ENCODE measurements at regions not wholly inside any gene's neighbourhood (a gene's known extent, or its start where the extent isn't known, plus 50 kb on each side); places are given as distances from the start of the nearest gene placed in this dataset.

- TF ChIP-seq EP300 (IDR thresholded peaks at IDR 0.05) (no peak), POLR2A (IDR thresholded peaks at IDR 0.05) (no peak)
- TF ChIP-seq, protein P1, sequence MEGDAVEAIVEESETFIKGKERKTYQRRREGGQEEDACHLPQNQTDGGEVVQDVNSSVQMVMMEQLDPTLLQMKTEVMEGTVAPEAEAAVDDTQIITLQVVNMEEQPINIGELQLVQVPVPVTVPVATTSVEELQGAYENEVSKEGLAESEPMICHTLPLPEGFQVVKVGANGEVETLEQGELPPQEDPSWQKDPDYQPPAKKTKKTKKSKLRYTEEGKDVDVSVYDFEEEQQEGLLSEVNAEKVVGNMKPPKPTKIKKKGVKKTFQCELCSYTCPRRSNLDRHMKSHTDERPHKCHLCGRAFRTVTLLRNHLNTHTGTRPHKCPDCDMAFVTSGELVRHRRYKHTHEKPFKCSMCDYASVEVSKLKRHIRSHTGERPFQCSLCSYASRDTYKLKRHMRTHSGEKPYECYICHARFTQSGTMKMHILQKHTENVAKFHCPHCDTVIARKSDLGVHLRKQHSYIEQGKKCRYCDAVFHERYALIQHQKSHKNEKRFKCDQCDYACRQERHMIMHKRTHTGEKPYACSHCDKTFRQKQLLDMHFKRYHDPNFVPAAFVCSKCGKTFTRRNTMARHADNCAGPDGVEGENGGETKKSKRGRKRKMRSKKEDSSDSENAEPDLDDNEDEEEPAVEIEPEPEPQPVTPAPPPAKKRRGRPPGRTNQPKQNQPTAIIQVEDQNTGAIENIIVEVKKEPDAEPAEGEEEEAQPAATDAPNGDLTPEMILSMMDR (IDR thresholded peaks at IDR 0.05): no peak
- 92 to 96% methylated on average over 2 of the region's 2 CpGs for WGBS, 2 donors
- no peaks in the 10 kb centered on the region for H3K36me3 ChIP-seq
Observed at GRCh38 chr7:118046086-118046485, 137.9 kb upstream of the LSM8 start.

GRCh38 chr7:118046801-118047200, 137.2 kb upstream of the LSM8 start:
- H3K27ac ChIP-seq: no peak overlapping the region
- H3K4me1 ChIP-seq: peaks cover 0 to 5% (median 0%) of the 10 kb centered on the region in 4 donors
- no peak overlapping the region for H3K4me3 ChIP-seq
- no peaks in the 10 kb centered on the region for H3K27me3 ChIP-seq
- DNase-seq (ENCODE audit: low spot score in 2 of 2): no peak
- TF ChIP-seq EP300 (IDR thresholded peaks at IDR 0.05): no peak
- TF ChIP-seq, protein P1 (IDR thresholded peaks at IDR 0.05): no peak
- TF ChIP-seq POLR2A (IDR thresholded peaks at IDR 0.05): no peak
- WGBS, 2 donors: 50 to 57% methylated on average over 2 of the region's 2 CpGs
- no peaks in the 10 kb centered on the region for H3K9me3 ChIP-seq
- H3K36me3 ChIP-seq: no peaks in the 10 kb centered on the region

More at GRCh38 chr7:118046086-118046485, 137.9 kb upstream of the LSM8 start:
- no peaks in the 10 kb centered on the region for H3K27me3 ChIP-seq
- no peak for DNase-seq (ENCODE audit: low spot score in 2 of 2)
- no peak overlapping the region for H3K4me3 ChIP-seq
- H3K9me3 ChIP-seq: no peaks in the 10 kb centered on the region
- H3K27ac ChIP-seq: no peak overlapping the region
- H3K4me1 ChIP-seq: peaks cover 0 to 5% (median 0%) of the 10 kb centered on the region in 4 donors

DNA sequence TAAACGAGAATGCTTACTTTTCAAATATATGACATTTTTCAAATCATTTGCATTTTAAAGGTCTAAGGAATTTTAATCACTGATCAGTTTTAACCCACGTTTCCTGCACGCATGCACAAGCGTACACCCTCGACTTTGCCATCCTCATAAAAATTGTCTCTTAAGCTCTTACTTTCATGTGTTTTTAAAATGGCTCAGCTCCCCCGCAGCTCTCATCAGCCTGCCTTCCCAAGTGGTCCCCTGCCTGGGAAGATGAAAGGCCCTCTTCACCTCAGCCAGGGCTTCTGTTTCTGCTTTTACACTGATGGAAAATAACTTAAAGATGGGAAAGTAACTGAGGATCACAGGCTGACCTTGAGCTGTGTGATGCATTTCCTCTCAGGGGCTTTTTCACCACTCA, 131.6 kb upstream of the LSM8 start:
- no peak for TF ChIP-seq POLR2A (IDR thresholded peaks at IDR 0.05)
- no peak for TF ChIP-seq EP300 (IDR thresholded peaks at IDR 0.05)
- TF ChIP-seq, protein P1 (IDR thresholded peaks at IDR 0.05): no peak
- no peaks in the 10 kb centered on the region for H3K27me3 ChIP-seq
- H3K27ac ChIP-seq: no peak overlapping the region
- 53 to 63% methylated on average over 6 of the region's 6 CpGs for WGBS, 2 donors
- H3K36me3 ChIP-seq: no peaks in the 10 kb centered on the region
- no peak overlapping the region for H3K4me3 ChIP-seq
- DNase-seq (ENCODE audit: low spot score in 2 of 2): no peak
- H3K9me3 ChIP-seq: no peaks in the 10 kb centered on the region
- no peaks in the 10 kb centered on the region for H3K4me1 ChIP-seq

GRCh38 chr7:118053353-118053752, 130.6 kb upstream of the LSM8 start:
- no peak for DNase-seq (ENCODE audit: low spot score in 2 of 2)
- TF ChIP-seq POLR2A (IDR thresholded peaks at IDR 0.05) (no peak), EP300 (IDR thresholded peaks at IDR 0.05) (no peak)
- TF ChIP-seq, protein P1 (IDR thresholded peaks at IDR 0.05): no peak
- 67% methylated on average over 4 of the region's 4 CpGs for WGBS, 2 donors
- Histone ChIP-seq H3K9me3 (no peaks in the 10 kb centered on the region), H3K27ac (no peak overlapping the region), H3K4me1 (no peaks in the 10 kb centered on the region), H3K4me3 (no peak overlapping the region), H3K27me3 (no peaks in the 10 kb centered on the region), H3K36me3 (no peaks in the 10 kb centered on the region)

- TF ChIP-seq, protein P1 (IDR thresholded peaks at IDR 0.05): no peak
- no peak for TF ChIP-seq EP300 (IDR thresholded peaks at IDR 0.05)
- no peak for TF ChIP-seq POLR2A (IDR thresholded peaks at IDR 0.05)
- H3K27me3 ChIP-seq: no peaks in the 10 kb centered on the region
- H3K9me3 ChIP-seq: no peaks in the 10 kb centered on the region
- no peak overlapping the region for H3K4me3 ChIP-seq
- no peaks in the 10 kb centered on the region for H3K36me3 ChIP-seq
- 81 to 88% methylated on average over 2 of the region's 2 CpGs for WGBS, 2 donors
- H3K27ac ChIP-seq: no peak overlapping the region
- H3K4me1 ChIP-seq: no peaks in the 10 kb centered on the region
- DNase-seq (ENCODE audit: low spot score in 2 of 2): no peak
Observed at GRCh38 chr7:118054529-118054928, 129.4 kb upstream of the LSM8 start.
